OCI-LY7 (cell line): ENCODE measurements at regions not wholly inside any gene's neighbourhood (a gene's known extent, or its start where the extent isn't known, plus 50 kb on each side); places are given as distances from the start of the nearest gene placed in this dataset.

Source experiments
- CTCF ChIP-seq: fragments of 200-600 bp; sonication (generic); conservative IDR thresholded peaks from 2 replicates; pipeline ENCODE4 v1.5.1; 2014; ENCODE audit warnings: mild to moderate bottlenecking, antibody characterized with exemption, low read length, moderate library complexity, mixed read lengths
- EZH2phosphoT487 ChIP-seq: fragments of 200-600 bp; sonication (generic); IDR thresholded peaks from 2 replicates; pipeline ENCODE4 v1.6.1; 2018; ENCODE audit warnings: low read depth, borderline replicate concordance, mild to moderate bottlenecking, mixed run types, antibody characterized with exemption, low read length, moderate library complexity, mixed read lengths

- TF ChIP-seq CTCF = no peak
- TF ChIP-seq EZH2phosphoT487 = no peak
Measured at GRCh38 chr11:19530505-19530904, 182.1 kb upstream of the NAV2 start.
